Panc1 (cell line): ENCODE measurements at regions not wholly inside any gene's neighbourhood (a gene's known extent, or its start where the extent isn't known, plus 50 kb on each side); places are given as distances from the start of the nearest gene placed in this dataset.

ENCODE experiments used
- ATAC-seq: fragments of 200-7000 bp; cut with Tn5 transposase; 2 replicates; pipeline ENCODE4 v1.9.1; 2020; ENCODE audit warnings: mild to moderate bottlenecking, moderate library complexity
- BruUV-seq: library from RNA; stranded (reverse); fragments of 400-500 nt; replicated peaks from 2 replicates; lab custom pipeline; 2021; lab: Mats Ljungman, UMichigan
- CTCF ChIA-PET: fragments of 300-600 bp; sonication (Branson Sonifier 250); formaldehyde crosslinking; loops from one replicate; lab custom pipeline; 2022; ENCODE audit warnings: antibody characterized with exemption; lab: Charles Lee
- POLR2A ChIA-PET: fragments of 300-600 bp; sonication (Branson Sonifier 250); formaldehyde crosslinking; loops from one replicate; lab custom pipeline; 2022; ENCODE audit warnings: antibody characterized with exemption; lab: Charles Lee
- DNase-seq: peaks from one replicate; pipeline ENCODE4 v3.0.0-alpha.2; 2010; ENCODE audit warnings: low read depth, low spot score
- H3K27ac ChIP-seq: 2 replicates; pipeline ENCODE4 v1.5.1; 2011; ENCODE audit warnings: mild to moderate bottlenecking, low read length, inconsistent platforms
- H3K27me3 ChIP-seq: fragments of 200-500 bp; sonication (Bioruptor generic); 2 replicates; pipeline ENCODE4 v1.6.0; 2014; ENCODE audit warnings: low read length, inconsistent platforms; ENCODE audit not compliant: control insufficient read depth, insufficient read depth
- H3K36me3 ChIP-seq: fragments of 200-500 bp; sonication (Bioruptor generic); 2 replicates; pipeline ENCODE4 v1.5.1; 2014; ENCODE audit warnings: inconsistent platforms, mild to moderate bottlenecking, low read length, moderate library complexity; ENCODE audit not compliant: control insufficient read depth, insufficient read depth
- H3K4me1 ChIP-seq: 2 replicates; pipeline ENCODE4 v1.5.1; 2011; ENCODE audit warnings: inconsistent platforms, mild to moderate bottlenecking, low read length, moderate library complexity; ENCODE audit not compliant: control insufficient read depth, insufficient read depth
- H3K4me3 ChIP-seq, 2 experiments: 2 replicates each; pipeline ENCODE4 v1.5.1; 2011 to 2012; ENCODE audit warnings: low read depth in 2 of 2, low read length in 2 of 2, mild to moderate bottlenecking in 2 of 2, inconsistent platforms in 1 of 2, moderate library complexity in 1 of 2
- H3K9me3 ChIP-seq: fragments of 200-500 bp; sonication (Bioruptor generic); 2 replicates; pipeline ENCODE4 v1.5.1; 2014; ENCODE audit warnings: low read depth, mild to moderate bottlenecking, inconsistent platforms, low read length, moderate library complexity; ENCODE audit not compliant: control insufficient read depth, insufficient read depth
- CTCF ChIP-seq: fragments of 450-650 bp; IDR thresholded peaks from 2 replicates; pipeline ENCODE4 v1.5.1; 2017; ENCODE audit warnings: mild to moderate bottlenecking
- POLR2AphosphoS5 ChIP-seq: IDR thresholded peaks from 2 replicates; pipeline ENCODE4 v1.6.1; 2012; ENCODE audit warnings: mild to moderate bottlenecking, low read depth, low read length, moderate library complexity
- SIN3A ChIP-seq: IDR thresholded peaks from 2 replicates; pipeline ENCODE4 v1.6.1; 2012; ENCODE audit warnings: low read depth, mild to moderate bottlenecking, low read length, moderate library complexity, borderline replicate concordance; ENCODE audit not compliant: insufficient read depth
- TCF7L2 ChIP-seq: IDR thresholded peaks from 2 replicates; pipeline ENCODE4 v1.6.1; 2011; ENCODE audit warnings: mild to moderate bottlenecking, low read depth, low read length, inconsistent platforms
- in situ Hi-C: cut with HindIII; loops from 2 replicates; pipeline ENCODE4 v1.10.0; 2016; ENCODE audit warnings: low sequenced_read_pairs, low pct_unique_long_range_greater_than_20kb
- intact Hi-C: fragments of 100-400 bp; cut with micrococcal nuclease; formaldehyde crosslinking; loops from one replicate; pipeline ENCODE4 v1.10.0; 2022; ENCODE audit not compliant: unreplicated experiment
- TF ChIP-seq, protein P1 (sequence below), 2 experiments: IDR thresholded peaks; 2 replicates each; pipeline ENCODE4 v1.6.1; 2011 to 2012; ENCODE audit warnings: low read depth in 2 of 2, control low read depth in 1 of 2, low read length in 1 of 2, mild to moderate bottlenecking in 1 of 2, moderate library complexity in 1 of 2; ENCODE audit not compliant: insufficient read depth in 1 of 2

- in situ Hi-C loops, result no loop called here
These were observed 1083.0 kb upstream of the MAP3K7 start for GRCh38 chr6:91669871-91670268.

DNA sequence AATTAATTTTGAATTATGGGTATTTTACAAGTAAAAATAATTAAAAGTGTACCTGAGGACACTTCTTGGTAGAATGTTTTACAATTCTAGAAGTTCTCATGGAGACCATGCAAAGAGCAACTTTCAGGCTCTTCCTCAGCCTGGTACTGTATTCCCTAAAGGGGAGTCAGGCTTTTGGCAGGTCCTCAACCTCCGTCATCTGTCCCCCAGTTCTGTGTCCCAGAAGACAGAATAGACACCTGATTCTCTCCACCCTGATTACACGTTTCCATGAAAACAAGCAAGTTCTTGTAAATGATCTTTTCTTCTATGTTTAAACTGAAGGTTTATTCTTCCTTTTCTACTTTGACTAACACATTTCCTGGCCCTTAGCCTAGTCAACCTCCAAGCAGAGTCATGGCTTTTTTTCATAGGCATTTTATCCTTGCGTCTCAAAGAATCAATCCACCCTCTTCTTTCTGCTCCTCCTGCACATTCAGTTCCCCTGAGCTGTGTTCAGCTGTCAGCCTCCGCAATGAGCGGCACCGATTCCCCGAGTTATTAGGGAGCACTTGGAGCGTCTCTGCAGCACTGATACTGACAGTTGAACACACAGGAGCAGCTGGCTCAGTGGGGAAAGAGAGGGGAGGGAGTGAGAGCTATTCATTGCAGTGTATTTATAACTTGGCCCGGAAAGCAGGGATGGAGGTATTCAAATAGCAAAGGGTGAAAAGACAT lies 1082.4 kb upstream of the MAP3K7 start:
- no peak overlapping the region for H3K4me3 ChIP-seq
- no peak overlapping the region for H3K27ac ChIP-seq
- no peaks in the 10 kb centered on the region for H3K27me3 ChIP-seq
- no TSS peak for BruUV-seq
- no peaks in the 10 kb centered on the region; the same call in 1 of the 2 replicates for H3K36me3 ChIP-seq
- no peak for ATAC-seq
- ChIA-PET CTCF (no interaction called here), POLR2A (interaction anchor here (0.6 kb wide), 1 partner anchor 157 kb away, joined by 5 read pairs; no protein-coding TSS in a partner anchor)
- no peaks in the 10 kb centered on the region for H3K4me1 ChIP-seq
- in situ Hi-C loops (no loop called here), intact Hi-C loops (no loop called here)
- TF ChIP-seq, protein P1, sequence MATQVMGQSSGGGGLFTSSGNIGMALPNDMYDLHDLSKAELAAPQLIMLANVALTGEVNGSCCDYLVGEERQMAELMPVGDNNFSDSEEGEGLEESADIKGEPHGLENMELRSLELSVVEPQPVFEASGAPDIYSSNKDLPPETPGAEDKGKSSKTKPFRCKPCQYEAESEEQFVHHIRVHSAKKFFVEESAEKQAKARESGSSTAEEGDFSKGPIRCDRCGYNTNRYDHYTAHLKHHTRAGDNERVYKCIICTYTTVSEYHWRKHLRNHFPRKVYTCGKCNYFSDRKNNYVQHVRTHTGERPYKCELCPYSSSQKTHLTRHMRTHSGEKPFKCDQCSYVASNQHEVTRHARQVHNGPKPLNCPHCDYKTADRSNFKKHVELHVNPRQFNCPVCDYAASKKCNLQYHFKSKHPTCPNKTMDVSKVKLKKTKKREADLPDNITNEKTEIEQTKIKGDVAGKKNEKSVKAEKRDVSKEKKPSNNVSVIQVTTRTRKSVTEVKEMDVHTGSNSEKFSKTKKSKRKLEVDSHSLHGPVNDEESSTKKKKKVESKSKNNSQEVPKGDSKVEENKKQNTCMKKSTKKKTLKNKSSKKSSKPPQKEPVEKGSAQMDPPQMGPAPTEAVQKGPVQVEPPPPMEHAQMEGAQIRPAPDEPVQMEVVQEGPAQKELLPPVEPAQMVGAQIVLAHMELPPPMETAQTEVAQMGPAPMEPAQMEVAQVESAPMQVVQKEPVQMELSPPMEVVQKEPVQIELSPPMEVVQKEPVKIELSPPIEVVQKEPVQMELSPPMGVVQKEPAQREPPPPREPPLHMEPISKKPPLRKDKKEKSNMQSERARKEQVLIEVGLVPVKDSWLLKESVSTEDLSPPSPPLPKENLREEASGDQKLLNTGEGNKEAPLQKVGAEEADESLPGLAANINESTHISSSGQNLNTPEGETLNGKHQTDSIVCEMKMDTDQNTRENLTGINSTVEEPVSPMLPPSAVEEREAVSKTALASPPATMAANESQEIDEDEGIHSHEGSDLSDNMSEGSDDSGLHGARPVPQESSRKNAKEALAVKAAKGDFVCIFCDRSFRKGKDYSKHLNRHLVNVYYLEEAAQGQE (IDR thresholded peaks at IDR 0.05; ENCODE audit: insufficient read depth in 1 of 2, low read depth in 2 of 2, low read length in 1 of 2), result no peak
- TF ChIP-seq CTCF (no peak), TCF7L2 (no peak), POLR2AphosphoS5 (no peak), SIN3A (no peak)
- no peaks in the 10 kb centered on the region for H3K9me3 ChIP-seq
- DNase-seq, result no peak

More at GRCh38 chr6:91669871-91670268, 1083.0 kb upstream of the MAP3K7 start:
- no peak overlapping the region for H3K4me3 ChIP-seq
- ATAC-seq (no peak), DNase-seq (no peak)
- H3K36me3 ChIP-seq, result no peaks in the 10 kb centered on the region; the same call in 1 of the 2 replicates
- no peak for TF ChIP-seq CTCF
- TF ChIP-seq TCF7L2, result no peak
- no peak for TF ChIP-seq SIN3A
- TF ChIP-seq POLR2AphosphoS5, result no peak
- TF ChIP-seq, protein P1 (IDR thresholded peaks at IDR 0.05; ENCODE audit: insufficient read depth in 1 of 2, low read depth in 2 of 2, low read length in 1 of 2), result no peak
- H3K4me1 ChIP-seq, result no peaks in the 10 kb centered on the region
- no peaks in the 10 kb centered on the region for H3K9me3 ChIP-seq
- no peak overlapping the region for H3K27ac ChIP-seq
- POLR2A ChIA-PET, result interaction anchor here (0.6 kb wide), 1 partner anchor 156 kb away, joined by 5 read pairs; no protein-coding TSS in a partner anchor
- no peaks in the 10 kb centered on the region for H3K27me3 ChIP-seq
- CTCF ChIA-PET, result no interaction called here
- intact Hi-C loops, result no loop called here
- BruUV-seq, result no TSS peak
